Caco-2 (cell line): ENCODE measurements at regions not wholly inside any gene's neighbourhood (a gene's known extent, or its start where the extent isn't known, plus 50 kb on each side); places are given as distances from the start of the nearest gene placed in this dataset.

Source experiments
- BruUV-seq: library from RNA; stranded (reverse); fragments of 400-500 nt; replicated peaks from 2 replicates; lab custom pipeline; 2021; lab: Mats Ljungman, UMichigan
- CTCF ChIA-PET: fragments of 300-600 bp; sonication (Branson Sonifier 250); formaldehyde crosslinking; loops from one replicate; lab custom pipeline; 2022; ENCODE audit warnings: antibody characterized with exemption; lab: Charles Lee
- POLR2A ChIA-PET: fragments of 300-600 bp; sonication (Branson Sonifier 250); formaldehyde crosslinking; loops from one replicate; lab custom pipeline; 2022; ENCODE audit warnings: antibody characterized with exemption; lab: Charles Lee
- DNase-seq, 2 experiments: peaks; one replicate each; pipeline versions ENCODE4 v3.0.0 to v3.0.0-alpha.2; 2020 to 2022
- H3K27me3 ChIP-seq: replicated peaks from 2 replicates; pipeline ENCODE4 v1.6.0; 2011; ENCODE audit warnings: low read length; ENCODE audit not compliant: control insufficient read depth, insufficient read depth
- H3K36me3 ChIP-seq: 2 replicates; pipeline ENCODE4 v1.5.1; 2011; ENCODE audit warnings: low read length; ENCODE audit not compliant: control insufficient read depth, insufficient read depth
- H3K4me1 ChIP-seq: fragments of 250-450 bp; sonication (Bioruptor Pico); 2 replicates; pipeline ENCODE4 v1.5.1; 2020; ENCODE audit warnings: mild to moderate bottlenecking
- H3K4me3 ChIP-seq: 2 replicates; pipeline ENCODE4 v1.5.1; 2011; ENCODE audit warnings: low read depth, mild to moderate bottlenecking, control low read depth, low read length
- H3K9me3 ChIP-seq: fragments of 250-450 bp; sonication (Bioruptor Pico); 2 replicates; pipeline ENCODE4 v1.5.1; 2020; ENCODE audit warnings: mild to moderate bottlenecking, moderate library complexity
- H3K27ac Mint-ChIP-seq: one replicate; pipeline ENCODE4 v1.8.0; 2022; ENCODE audit warnings: mixed read lengths; ENCODE audit not compliant: unreplicated experiment
- H3K27me3 Mint-ChIP-seq: one replicate; pipeline ENCODE4 v1.8.0; 2022; ENCODE audit warnings: mixed read lengths; ENCODE audit not compliant: insufficient read depth, unreplicated experiment
- H3K36me3 Mint-ChIP-seq: one replicate; pipeline ENCODE4 v1.8.0; 2022; ENCODE audit warnings: mild to moderate bottlenecking, mixed read lengths; ENCODE audit not compliant: insufficient read depth, unreplicated experiment
- H3K4me1 Mint-ChIP-seq: one replicate; pipeline ENCODE4 v1.8.0; 2022; ENCODE audit warnings: low read depth, mixed read lengths; ENCODE audit not compliant: unreplicated experiment
- H3K4me3 Mint-ChIP-seq: one replicate; pipeline ENCODE4 v1.8.0; 2022; ENCODE audit warnings: mild to moderate bottlenecking, moderate library complexity, mixed read lengths; ENCODE audit not compliant: unreplicated experiment
- H3K9me3 Mint-ChIP-seq: one replicate; pipeline ENCODE4 v1.8.0; 2022; ENCODE audit warnings: mixed read lengths; ENCODE audit not compliant: unreplicated experiment
- intact Hi-C: fragments of 100-400 bp; cut with micrococcal nuclease; formaldehyde crosslinking; loops from one replicate; pipeline ENCODE4 v1.10.0; 2022; ENCODE audit not compliant: unreplicated experiment
- TF ChIP-seq, protein P1 (sequence below), 2 experiments: fragments of 200-600 bp in 1 of 2; IDR thresholded peaks; 1 replicate in 1 of 2; 2 replicates in 1 of 2; pipeline versions ENCODE4 v1.5.1 to v1.8.0; 2011 to 2022; ENCODE audit warnings: antibody characterized with exemption in 1 of 2, control low read depth in 1 of 2, inconsistent platforms in 1 of 2, low read depth in 1 of 2, low read length in 1 of 2, mild to moderate bottlenecking in 1 of 2, moderate library complexity in 1 of 2; ENCODE audit not compliant: insufficient read depth in 1 of 2, severe bottlenecking in 1 of 2, unreplicated experiment in 1 of 2

DNA sequence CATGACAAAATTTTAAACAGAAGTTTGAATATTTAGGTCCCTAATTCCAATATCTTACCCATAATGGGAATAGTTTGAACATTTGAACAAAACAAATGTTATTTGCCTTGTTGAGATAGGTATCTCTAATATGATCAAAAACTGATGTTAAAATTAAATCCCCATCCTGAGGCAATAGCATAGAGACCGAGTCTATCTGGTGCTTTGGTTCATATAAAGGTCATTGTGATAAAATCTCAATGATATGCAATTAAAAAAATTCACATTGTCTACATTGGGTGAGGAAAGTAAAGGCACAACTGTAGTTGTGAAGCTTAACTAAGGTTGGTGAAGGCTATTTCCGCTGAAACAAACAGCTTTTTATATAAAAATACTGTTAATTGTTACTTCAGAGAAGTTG, 318.3 kb downstream of the CAAP1 start:
- Histone ChIP-seq H3K4me3 (no peak overlapping the region), H3K4me1 (no peaks in the 10 kb centered on the region), H3K27me3 (no peaks in the 10 kb centered on the region), H3K9me3 (no peaks in the 10 kb centered on the region), H3K36me3 (no peaks in the 10 kb centered on the region)
- BruUV-seq, result no TSS peak
- Mint-ChIP-seq H3K27ac (no peak overlapping the region), H3K4me1 (no peaks in the 10 kb centered on the region), H3K9me3 (no peaks in the 10 kb centered on the region), H3K27me3 (no peaks in the 10 kb centered on the region), H3K36me3 (no peaks in the 10 kb centered on the region), H3K4me3 (no peak overlapping the region)
- no peak for DNase-seq
- intact Hi-C loops, result no loop called here
- ChIA-PET CTCF (no interaction called here), POLR2A (no interaction called here)
- TF ChIP-seq, protein P1, sequence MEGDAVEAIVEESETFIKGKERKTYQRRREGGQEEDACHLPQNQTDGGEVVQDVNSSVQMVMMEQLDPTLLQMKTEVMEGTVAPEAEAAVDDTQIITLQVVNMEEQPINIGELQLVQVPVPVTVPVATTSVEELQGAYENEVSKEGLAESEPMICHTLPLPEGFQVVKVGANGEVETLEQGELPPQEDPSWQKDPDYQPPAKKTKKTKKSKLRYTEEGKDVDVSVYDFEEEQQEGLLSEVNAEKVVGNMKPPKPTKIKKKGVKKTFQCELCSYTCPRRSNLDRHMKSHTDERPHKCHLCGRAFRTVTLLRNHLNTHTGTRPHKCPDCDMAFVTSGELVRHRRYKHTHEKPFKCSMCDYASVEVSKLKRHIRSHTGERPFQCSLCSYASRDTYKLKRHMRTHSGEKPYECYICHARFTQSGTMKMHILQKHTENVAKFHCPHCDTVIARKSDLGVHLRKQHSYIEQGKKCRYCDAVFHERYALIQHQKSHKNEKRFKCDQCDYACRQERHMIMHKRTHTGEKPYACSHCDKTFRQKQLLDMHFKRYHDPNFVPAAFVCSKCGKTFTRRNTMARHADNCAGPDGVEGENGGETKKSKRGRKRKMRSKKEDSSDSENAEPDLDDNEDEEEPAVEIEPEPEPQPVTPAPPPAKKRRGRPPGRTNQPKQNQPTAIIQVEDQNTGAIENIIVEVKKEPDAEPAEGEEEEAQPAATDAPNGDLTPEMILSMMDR (IDR thresholded peaks at IDR 0.05; ENCODE audit: insufficient read depth in 1 of 2, low read depth in 1 of 2, low read length in 1 of 2, severe bottlenecking in 1 of 2, unreplicated experiment in 1 of 2), result no peak

DNA sequence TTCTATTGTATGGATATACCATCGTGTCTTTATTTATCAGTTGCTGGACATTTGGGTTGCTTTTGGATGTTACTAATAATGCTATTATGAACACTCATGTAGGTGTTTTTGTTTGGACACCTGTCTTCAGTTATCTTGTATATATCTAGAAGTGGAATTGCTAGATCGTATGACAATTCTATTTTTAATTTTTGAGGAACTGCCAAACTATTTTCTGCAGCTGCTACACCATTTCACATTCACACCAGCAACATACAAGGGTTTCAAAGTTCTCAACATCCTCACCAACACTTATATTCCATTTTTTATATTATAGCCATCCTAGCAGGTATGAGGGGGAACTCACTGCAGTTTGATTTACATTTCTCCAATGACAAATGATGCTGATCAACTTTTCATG, 324.6 kb downstream of the CAAP1 start:
- Mint-ChIP-seq H3K4me3 (no peak overlapping the region), H3K27ac (no peak overlapping the region), H3K4me1 (no peaks in the 10 kb centered on the region), H3K9me3 (no peaks in the 10 kb centered on the region), H3K36me3 (no peaks in the 10 kb centered on the region), H3K27me3 (no peaks in the 10 kb centered on the region)
- H3K27me3 ChIP-seq, result no peaks in the 10 kb centered on the region
- no peaks in the 10 kb centered on the region for H3K4me1 ChIP-seq
- H3K36me3 ChIP-seq, result no peaks in the 10 kb centered on the region
- no peak overlapping the region for H3K4me3 ChIP-seq
- DNase-seq, result no peak
- ChIA-PET CTCF (no interaction called here), POLR2A (no interaction called here)
- intact Hi-C loops, result no loop called here
- TF ChIP-seq, protein P1 (IDR thresholded peaks at IDR 0.05; ENCODE audit: insufficient read depth in 1 of 2, low read depth in 1 of 2, low read length in 1 of 2, severe bottlenecking in 1 of 2, unreplicated experiment in 1 of 2), result no peak
- no peaks in the 10 kb centered on the region for H3K9me3 ChIP-seq
- BruUV-seq, result no TSS peak

DNA sequence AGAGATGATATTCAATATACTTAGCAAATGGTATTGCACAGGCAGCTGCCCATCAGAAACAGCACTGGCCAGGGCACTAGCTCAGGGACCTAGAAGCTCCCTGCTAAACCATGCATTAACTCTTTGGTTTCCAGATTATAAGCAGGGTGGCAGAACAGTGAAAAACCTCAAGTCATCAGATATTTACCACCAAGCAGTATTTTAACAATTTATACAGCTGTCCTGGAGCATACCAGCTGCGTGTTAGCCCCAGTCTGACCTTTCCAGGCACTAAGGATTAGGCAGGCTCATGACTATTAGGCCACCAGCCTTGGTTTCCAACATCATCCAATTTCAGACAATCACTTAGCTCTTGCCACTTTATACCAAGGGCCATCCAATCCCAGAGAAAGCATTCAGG, 326.5 kb downstream of the CAAP1 start:
- Mint-ChIP-seq H3K4me3 (no peak overlapping the region), H3K27ac (no peak overlapping the region)

More for the DNA sequence above, 326.5 kb downstream of the CAAP1 start:
- Mint-ChIP-seq H3K4me1 (no peaks in the 10 kb centered on the region), H3K27me3 (no peaks in the 10 kb centered on the region), H3K9me3 (no peaks in the 10 kb centered on the region), H3K36me3 (no peaks in the 10 kb centered on the region)
- no peak overlapping the region for H3K4me3 ChIP-seq
- intact Hi-C loops, result no loop called here
- DNase-seq, result no peak
- POLR2A ChIA-PET, result no interaction called here
- H3K27me3 ChIP-seq, result no peaks in the 10 kb centered on the region
- CTCF ChIA-PET, result no interaction called here
- no peaks in the 10 kb centered on the region for H3K36me3 ChIP-seq
- no peaks in the 10 kb centered on the region for H3K9me3 ChIP-seq
- no TSS peak for BruUV-seq
- TF ChIP-seq, protein P1 (IDR thresholded peaks at IDR 0.05; ENCODE audit: insufficient read depth in 1 of 2, low read depth in 1 of 2, low read length in 1 of 2, severe bottlenecking in 1 of 2, unreplicated experiment in 1 of 2), result no peak
- H3K4me1 ChIP-seq, result no peaks in the 10 kb centered on the region
